Ammon's horn (tissue), 1 donor: ENCODE measurements at regions not wholly inside any gene's neighbourhood (a gene's known extent, or its start where the extent isn't known, plus 50 kb on each side); places are given as distances from the start of the nearest gene placed in this dataset.

Experiments used
- DNase-seq: peaks from one replicate; pipeline ENCODE4 v3.0.0-alpha.2; 2016; ENCODE audit warnings: low spot score

DNA sequence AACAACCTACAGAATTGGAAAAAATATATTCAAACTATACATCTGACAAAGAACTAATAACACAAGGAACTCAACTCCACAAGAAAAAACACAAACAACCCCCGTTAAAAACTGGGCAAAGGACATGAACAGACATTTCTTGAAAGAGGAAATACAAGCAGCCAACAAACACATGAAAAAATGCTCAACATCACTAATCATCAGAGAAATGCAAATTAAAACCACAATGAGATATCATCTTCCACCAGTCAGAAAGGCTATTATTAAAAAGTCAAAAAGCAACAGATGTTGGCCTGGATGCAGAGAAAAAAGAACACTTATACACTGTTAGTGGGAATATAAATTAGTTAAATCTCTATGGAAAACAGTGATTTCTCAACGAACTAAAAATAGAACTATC, 82.6 kb upstream of the CCDC91 start:
- DNase-seq: no peak

DNA sequence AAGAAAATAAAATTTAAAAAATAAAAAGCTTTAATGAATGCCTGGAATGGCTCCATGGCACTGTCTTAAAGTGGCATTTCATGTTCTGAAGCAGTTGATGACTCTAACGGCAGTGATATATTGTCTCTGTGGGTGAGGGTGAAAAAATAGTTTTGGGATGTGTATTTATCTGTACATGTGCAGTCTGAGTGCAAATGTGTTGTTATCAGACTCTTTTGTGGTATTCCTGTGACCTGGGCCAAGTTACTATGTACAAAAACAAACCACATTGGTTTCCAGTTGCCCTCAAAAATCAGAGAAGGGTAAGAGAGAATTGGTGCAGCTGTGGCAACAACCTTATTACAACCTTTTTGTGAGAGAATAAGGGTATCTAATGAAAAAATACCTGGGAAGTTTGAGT, 81.7 kb upstream of the CCDC91 start:
- no peak for DNase-seq

DNA sequence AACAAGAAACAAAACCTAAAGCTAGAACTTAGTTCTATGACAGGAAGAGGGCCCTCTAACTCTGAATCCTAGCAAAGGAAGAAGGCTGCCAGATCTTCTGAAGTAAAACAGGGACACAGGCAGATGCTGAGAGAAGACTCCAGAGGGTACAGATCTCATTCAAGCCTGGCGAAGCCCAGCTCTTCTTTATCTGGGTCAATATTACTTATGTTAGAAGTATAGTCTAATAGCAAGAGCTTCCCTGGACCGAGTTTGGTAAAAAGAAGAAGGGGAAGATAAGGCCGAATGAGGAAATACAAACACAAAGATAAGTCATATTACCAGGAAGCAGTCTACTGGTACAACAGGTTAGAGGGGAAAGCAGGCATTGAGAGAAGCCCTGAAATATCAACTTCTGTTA, 79.9 kb upstream of the CCDC91 start:
- no peak for DNase-seq

DNA sequence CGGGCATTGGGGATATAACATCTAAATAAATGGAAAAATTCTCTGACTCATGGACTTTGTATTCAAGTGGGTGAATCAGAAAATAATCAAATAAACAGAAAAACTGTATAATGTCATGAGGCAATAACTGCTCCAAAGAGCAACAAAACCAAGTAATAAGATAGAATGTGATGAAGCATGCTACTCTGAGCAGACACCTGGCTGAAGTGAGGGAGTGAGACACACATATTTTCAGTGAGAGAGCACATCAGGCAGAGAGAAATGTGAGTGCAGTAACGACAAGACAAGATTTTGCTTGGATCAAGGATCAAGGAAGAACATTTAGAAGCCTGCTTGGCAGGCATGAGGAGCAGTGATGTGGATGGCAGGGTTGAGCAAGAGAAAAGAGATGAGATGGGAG, 75.8 kb upstream of the CCDC91 start:
- no peak for DNase-seq

DNA sequence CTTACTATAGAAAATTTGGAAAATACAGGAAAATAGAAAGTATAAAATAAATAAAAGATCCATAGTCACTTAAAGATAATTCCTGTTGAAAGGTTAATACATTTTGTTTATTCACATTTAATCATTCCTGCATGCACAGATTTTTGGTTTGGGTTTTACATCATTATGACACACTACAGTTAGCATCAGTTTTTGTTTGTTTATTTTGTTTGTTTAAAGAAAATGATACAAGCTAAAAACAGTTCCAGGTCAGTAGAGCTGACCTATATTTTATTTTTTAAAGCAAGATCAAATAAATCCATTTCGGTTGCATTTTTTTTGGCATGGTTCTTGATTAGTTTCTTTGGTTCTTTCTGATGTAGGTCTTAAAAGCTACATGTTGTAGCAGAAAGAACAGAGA, 68.8 kb upstream of the CCDC91 start:
- DNase-seq: no peak

DNA sequence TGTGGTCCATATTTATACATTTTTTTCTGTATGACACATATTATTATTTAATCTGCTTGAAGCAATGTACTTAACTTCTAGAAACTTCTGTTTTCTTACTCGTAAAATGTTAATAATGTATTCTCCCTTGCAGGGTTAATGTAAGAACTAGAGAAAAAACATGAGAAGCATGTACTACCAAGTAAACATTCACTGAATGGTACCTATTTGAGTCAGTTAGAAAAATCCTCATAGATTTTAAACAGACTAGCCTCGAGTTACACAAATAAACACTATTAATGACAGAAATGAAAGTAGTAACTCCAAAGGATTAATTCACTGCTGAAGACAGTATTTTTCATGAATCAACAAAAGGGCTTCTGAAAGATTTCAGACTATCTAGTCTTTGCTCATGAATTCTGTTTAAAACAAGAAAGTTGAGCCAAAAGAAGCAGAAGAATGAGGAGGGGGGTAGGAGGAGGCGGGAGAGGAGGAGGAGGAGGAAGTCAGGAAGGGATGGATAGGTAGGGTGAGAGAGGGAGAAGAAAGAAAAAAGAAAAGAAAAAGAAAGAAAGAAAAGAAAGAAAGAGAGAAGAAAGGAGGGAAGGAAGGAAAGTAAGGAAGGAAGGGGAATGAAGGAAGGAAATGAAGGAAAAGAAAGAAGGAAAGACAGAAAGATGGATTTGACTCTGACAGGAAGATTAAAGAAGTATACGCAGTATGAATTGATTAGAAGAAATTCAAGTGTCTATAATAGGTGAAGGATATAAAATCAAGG, 68.2 kb upstream of the CCDC91 start:
- no peak for DNase-seq

DNA sequence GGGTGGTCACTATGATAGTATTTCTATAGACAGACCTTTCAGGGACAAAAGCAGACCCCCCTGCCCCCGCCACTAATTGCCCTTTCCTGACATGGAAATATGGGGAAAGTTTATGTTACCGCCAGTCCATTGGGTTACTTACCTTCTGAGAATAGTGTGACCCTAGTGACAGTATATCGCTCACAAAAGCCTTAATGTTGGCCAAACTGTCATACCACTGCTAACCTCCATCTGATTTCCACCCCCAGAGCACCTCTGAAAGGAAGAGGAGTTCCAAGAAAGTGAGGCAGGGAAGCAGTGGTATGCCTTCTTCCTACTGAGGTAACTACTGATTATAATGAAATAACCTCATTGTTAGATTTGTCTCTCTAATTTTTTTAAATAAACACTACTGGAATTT, 67.5 kb upstream of the CCDC91 start:
- DNase-seq: no peak

DNA sequence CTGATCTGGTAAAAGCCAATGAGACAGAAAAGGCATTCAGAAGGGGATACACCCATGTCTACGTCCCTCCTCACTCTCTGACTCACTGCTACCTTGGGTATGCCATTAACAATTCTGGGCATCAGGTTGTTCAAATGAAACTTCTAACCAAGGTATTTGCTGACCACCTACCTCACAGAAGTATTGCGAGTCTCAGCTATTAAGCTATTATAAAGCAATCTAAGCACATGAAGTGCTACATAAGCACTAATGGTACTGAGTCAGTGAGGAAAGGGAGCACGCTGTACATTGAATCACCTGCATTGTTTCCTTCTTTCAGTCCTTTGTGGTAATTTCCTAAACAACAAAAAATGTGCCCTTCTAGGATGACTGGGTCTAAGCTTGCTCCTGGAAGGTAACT, 62.8 kb upstream of the CCDC91 start:
- no peak for DNase-seq

DNA sequence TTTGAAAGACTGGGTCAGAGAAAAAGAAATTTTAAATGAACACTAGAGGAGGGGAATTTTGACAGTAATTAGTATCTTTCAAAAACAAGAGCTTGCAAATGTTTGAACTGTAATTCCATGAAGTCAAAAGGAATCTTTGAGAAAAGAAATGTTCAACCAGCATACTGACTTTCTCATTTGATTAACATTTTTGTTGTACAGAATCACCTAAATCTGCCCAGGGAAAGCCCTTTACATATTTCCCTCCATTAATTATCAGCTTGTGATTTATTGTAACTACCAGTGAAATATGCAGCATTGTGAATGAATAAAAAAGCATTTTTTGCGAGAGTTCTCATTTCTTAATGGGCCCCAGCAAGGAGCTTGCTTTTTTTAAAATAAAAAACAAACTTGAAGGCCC, 61.2 kb upstream of the CCDC91 start:
- DNase-seq: no peak

DNA sequence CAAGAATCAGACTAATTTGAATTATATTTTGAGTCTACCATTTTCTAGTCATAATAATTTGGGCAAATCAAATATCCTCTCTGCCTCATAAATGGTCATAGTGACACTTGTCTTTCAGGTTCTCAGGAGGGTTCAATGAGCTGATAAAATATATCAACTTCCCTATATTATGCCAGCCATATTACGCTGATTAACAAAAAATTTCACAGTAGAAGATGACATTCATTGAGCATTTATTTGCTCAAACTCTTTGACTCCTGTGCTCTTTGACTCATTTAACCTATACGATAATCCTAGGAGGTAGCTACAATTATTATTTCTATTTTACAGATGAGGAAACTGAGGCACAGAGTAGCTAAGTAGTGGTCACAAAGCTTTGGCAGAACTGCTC, 60.0 kb upstream of the CCDC91 start:
- no peak for DNase-seq

DNA sequence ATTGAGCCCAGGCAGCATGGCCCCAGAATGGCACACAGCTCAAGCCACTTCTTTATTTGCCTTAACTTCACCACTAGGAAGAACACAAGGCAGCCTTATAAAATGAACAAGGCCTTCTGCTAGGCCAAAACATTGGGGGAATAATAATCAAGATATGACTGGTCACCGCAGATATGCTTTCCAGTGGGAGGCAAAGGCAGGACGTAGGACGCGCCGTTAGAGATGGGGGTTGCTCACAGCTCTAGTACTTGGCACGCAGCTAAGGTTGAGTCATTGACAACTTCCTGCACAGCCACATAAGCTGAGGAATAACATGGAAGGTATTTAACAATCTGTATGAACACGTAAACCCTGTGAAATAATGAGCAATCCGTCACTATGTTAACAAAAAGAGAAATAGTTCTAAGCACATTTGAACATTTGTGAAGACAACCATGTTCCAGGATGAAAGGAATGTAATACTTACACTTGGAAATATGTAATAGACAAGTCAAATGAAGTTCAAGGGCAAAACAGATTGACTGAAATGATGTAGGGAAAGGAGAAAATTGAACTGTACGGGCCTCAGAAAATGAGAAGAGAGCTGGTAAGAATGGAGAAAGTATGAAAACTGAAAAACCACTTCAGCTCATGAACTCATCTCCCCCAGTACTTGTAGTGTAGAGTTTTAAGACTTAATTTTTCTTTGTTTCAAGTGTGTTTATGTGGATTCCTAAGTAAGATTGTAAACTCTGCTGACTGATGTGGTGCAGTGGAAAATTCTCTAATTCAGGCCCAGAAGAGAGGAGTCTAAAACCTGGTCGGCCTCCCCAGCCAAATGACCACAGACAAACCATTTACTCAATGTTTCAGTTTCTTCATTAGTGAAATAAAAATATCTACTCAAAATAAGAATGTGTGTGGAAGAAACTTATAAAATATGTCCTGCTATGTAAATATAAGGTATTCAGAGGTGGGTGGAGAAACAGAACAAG, 59.3 kb upstream of the CCDC91 start:
- DNase-seq: peak; percentile 2

DNA sequence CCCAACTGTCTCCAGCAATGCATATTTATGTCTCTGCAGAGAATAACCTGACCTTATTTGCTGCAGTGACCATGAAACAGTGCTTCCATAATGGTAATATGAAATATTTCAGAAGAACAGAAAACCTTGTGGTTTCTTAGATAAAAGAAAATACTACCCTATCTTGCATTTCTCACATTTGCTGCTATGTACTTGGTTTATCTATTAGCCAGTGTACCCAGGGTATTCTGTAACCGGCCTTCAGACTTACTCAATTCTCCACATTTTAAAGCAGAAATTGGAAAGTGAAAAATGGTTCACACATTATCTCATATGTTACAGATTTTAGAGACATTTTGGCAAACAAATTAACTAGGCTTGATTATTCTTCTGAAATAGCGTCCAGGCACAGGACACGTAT, 57.9 kb upstream of the CCDC91 start:
- DNase-seq: no peak

DNA sequence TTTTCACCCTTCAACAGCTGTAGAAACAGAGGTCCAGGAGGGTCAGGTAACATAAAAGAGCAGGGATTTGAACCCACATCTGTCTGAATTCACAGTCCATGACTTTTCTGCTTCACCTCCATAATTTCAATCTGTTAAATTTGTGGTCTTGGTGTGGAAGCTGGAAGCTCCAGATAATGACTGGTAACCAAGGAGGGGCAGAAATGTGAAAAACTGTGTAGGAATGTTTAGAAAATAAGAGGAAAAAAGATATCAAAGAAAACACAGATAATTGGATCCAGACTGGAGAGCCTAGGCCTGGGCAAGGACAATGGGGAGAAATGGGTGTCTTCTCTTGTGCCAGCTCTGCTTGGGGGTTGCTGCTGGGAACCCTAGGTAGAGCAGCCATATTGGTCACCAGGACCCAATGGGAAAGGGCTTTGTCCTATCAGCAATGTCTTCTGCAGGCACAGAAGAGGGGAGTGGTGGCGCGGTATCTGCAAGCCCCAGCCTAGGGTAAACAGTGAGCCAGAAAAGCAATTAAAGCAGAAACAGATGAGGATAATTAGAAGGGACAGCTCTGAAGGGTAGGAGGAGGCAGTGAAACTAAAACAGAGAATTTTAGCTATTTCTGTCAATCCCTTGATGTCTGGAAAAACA, 54.3 kb upstream of the CCDC91 start:
- DNase-seq: no peak

DNA sequence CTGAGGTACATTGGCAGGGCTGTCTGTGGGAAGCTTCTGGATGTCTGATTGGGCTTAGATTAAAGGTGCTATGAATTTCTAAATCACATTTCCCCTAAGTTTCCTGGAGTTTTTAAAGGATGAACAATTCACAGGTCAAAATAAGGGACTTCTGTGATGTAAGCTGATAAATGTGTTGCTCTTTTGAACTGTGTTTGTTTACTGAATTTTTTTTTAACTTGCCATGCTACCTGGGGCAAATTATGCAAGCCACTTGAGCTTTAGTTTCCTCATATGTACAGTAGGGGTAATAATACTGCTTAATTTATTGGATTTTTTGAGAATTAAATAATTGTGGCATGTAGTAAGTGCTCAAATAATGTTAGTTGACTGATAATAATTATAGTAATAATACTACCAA, 52.8 kb upstream of the CCDC91 start:
- DNase-seq: no peak

DNA sequence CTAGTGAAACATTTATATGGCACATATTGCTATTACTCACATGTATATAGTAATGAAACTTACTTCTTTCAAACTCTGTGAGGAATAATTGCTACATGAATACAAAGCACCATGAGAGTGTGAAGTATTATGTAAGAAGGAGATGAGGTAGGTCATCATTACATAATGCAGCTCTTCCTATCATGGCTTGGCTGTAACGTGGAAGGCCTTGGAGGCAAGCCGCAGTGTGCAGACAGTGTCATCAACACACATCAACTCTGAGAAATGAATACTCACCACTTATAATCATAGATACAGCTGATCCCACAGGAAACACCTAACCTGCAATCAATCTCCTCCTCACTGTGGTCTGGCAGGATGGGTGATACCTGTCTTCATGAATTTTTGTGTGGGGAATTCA, 49.9 kb upstream of the CCDC91 start:
- DNase-seq: no peak
